CD4-positive, alpha-beta T cell treated with Interleukin-6 for 4 hours (primary cell): ENCODE measurements at regions not wholly inside any gene's neighbourhood (a gene's known extent, or its start where the extent isn't known, plus 50 kb on each side); places are given as distances from the start of the nearest gene placed in this dataset.
"Not testable (repeated sequence)": the region's sequence is repeated elsewhere in the genome, so short reads cannot be mapped to it uniquely, and the experiment has no call there.

Source experiments
- DNase-seq: peaks from one replicate; pipeline ENCODE4 v3.0.0-alpha.2; 2020; ENCODE audit warnings: mixed read lengths

- DNase-seq = no peak
Measured at GRCh38 chr6:1445650-1446330, 56.4 kb downstream of the FOXF2 start.

- DNase-seq = no peak
Measured at GRCh38 chr6:1449896-1450295, 60.5 kb downstream of the FOXF2 start.

GRCh38 chr6:1453024-1453423 is 63.6 kb downstream of the FOXF2 start:
- no peak for DNase-seq

- DNase-seq = not testable (repeated sequence)
Measured at GRCh38 chr6:1456816-1457215, 67.4 kb downstream of the FOXF2 start.

GRCh38 chr6:1461207-1461606 is 71.8 kb downstream of the FOXF2 start:
- no peak for DNase-seq

GRCh38 chr6:1461736-1462135 is 72.4 kb downstream of the FOXF2 start:
- DNase-seq = no peak

- no peak for DNase-seq
Measured at GRCh38 chr6:1463275-1463674, 73.9 kb downstream of the FOXF2 start.

GRCh38 chr6:1463751-1464426 is 74.5 kb downstream of the FOXF2 start:
- no peak for DNase-seq

- no peak for DNase-seq
Measured at GRCh38 chr6:1464781-1465370, 75.5 kb downstream of the FOXF2 start.

- DNase-seq = no peak
Measured at GRCh38 chr6:1468126-1468525, 78.8 kb downstream of the FOXF2 start.

- no peak for DNase-seq
Measured at GRCh38 chr6:1470040-1470439, 80.7 kb downstream of the FOXF2 start.

- DNase-seq = no peak
Measured at GRCh38 chr6:1472643-1473042, 83.3 kb downstream of the FOXF2 start.

GRCh38 chr6:1473166-1473565 is 83.8 kb downstream of the FOXF2 start:
- no peak for DNase-seq

GRCh38 chr6:1473598-1473997 is 84.2 kb downstream of the FOXF2 start:
- no peak for DNase-seq

GRCh38 chr6:1474205-1474604 is 84.8 kb downstream of the FOXF2 start:
- DNase-seq = no peak

GRCh38 chr6:1475174-1475573 is 85.8 kb downstream of the FOXF2 start:
- no peak for DNase-seq

- DNase-seq = no peak
Measured at GRCh38 chr6:1477432-1478090, 88.2 kb downstream of the FOXF2 start.

- not testable (repeated sequence) for DNase-seq
Measured at GRCh38 chr6:1478163-1478826, 88.9 kb downstream of the FOXF2 start.

- no peak for DNase-seq
Measured at GRCh38 chr6:1479095-1479494, 89.7 kb downstream of the FOXF2 start.

GRCh38 chr6:1479601-1480221 is 90.3 kb downstream of the FOXF2 start:
- DNase-seq = no peak

- no peak for DNase-seq
Measured at GRCh38 chr6:1481286-1481685, 91.9 kb downstream of the FOXF2 start.

GRCh38 chr6:1482381-1483166 is 93.2 kb downstream of the FOXF2 start:
- DNase-seq = no peak
